ENCODE measurements at regions not wholly inside any gene's neighbourhood (a gene's known extent, or its start where the extent isn't known, plus 50 kb on each side); places are given as distances from the start of the nearest gene placed in this dataset.
A peak's percentile ranks its signal among the peaks of the same experiment; 100 is the strongest.

GRCh38 chr10:63930584-63930983 is 409.4 kb downstream of the REEP3 start:
- Histone ChIP-seq H3K9me3 (ENCODE audit: low read length) (no peaks in the 10 kb centered on the region), H3K9ac (ENCODE audit: insufficient read depth, low read depth, low read length) (no peak overlapping the region), H3K79me2 (ENCODE audit: insufficient read depth, low read length) (no peaks in the 10 kb centered on the region), H3K4me1 (ENCODE audit: insufficient read depth, low read length) (no peaks in the 10 kb centered on the region), H3K27ac (ENCODE audit: extremely low read length, insufficient read depth, low read length) (no peak overlapping the region), H2AFZ (ENCODE audit: low read length) (no peak overlapping the region), H3K36me3 (replicated peaks in 1 of 2; ENCODE audit: control insufficient read depth in 1 of 2, insufficient read depth in 2 of 2, low read length in 2 of 2) (no peaks in the 10 kb centered on the region), H4K20me1 (ENCODE audit: insufficient read depth, low read length) (no peaks in the 10 kb centered on the region), H3K4me3 (replicated peaks in 1 of 3; ENCODE audit: insufficient read depth in 1 of 3, low read depth in 2 of 3, low read length in 3 of 3) (no peak overlapping the region), H3K27me3 (ENCODE audit: control insufficient read depth in 1 of 2, insufficient read depth in 2 of 2, low read length in 2 of 2) (no peaks in the 10 kb centered on the region), H3K4me2 (ENCODE audit: low read depth, low read length) (no peak overlapping the region)
- no peak for TF ChIP-seq FOXA1 (IDR thresholded peaks at IDR 0.05)
- no peak for TF ChIP-seq FOXA1 (CRISPR knock-in tag; IDR thresholded peaks at IDR 0.05)
- no peak for TF ChIP-seq EP300 (IDR thresholded peaks at IDR 0.05; ENCODE audit: low read depth in 2 of 2, low read length in 2 of 2)
- TF ChIP-seq EP300 (CRISPR knock-in tag; IDR thresholded peaks at IDR 0.05; ENCODE audit: borderline replicate concordance): no peak
- ATAC-seq (no peak), DNase-seq (ENCODE audit: low spot score) (no peak), FAIRE-seq (no peak)
- intact Hi-C loops (cut with micrococcal nuclease; ENCODE audit: unreplicated experiment): no loop called here
- CTCF ChIA-PET (ENCODE audit: low intra/inter-chr PET ratio, low total read pairs): no interaction called here
- in situ Hi-C loops (cut with HindIII; ENCODE audit: extremely low pct_ligation_motif_present, low pct_unique_long_range_greater_than_20kb): no loop called here
- POLR2A ChIA-PET: no interaction called here
- WGBS (ENCODE audit: low lambda C conversion rate): 30% methylated on average over 4 of the region's 4 CpGs
- no TSS peak for BruUV-seq (replicated peaks)

GRCh38 chr10:63935705-63936104 is 414.5 kb downstream of the REEP3 start:
- no peak overlapping the region for H3K4me2 ChIP-seq (ENCODE audit: low read depth, low read length)
- H3K9me3 ChIP-seq (ENCODE audit: low read length): no peaks in the 10 kb centered on the region
- ChIA-PET CTCF (ENCODE audit: low intra/inter-chr PET ratio, low total read pairs) (interaction anchor here (0.7 kb wide), 1 partner anchor 63 kb away, joined by 3 read pairs; no protein-coding TSS in a partner anchor), POLR2A (no interaction called here)
- 29% methylated on average over 2 of the region's 2 CpGs for WGBS (ENCODE audit: low lambda C conversion rate)
- H3K9ac ChIP-seq (ENCODE audit: insufficient read depth, low read depth, low read length): no peak overlapping the region
- no peaks in the 10 kb centered on the region for H4K20me1 ChIP-seq (ENCODE audit: insufficient read depth, low read length)
- no peaks in the 10 kb centered on the region for H3K79me2 ChIP-seq (ENCODE audit: insufficient read depth, low read length)
- H3K27ac ChIP-seq (ENCODE audit: extremely low read length, insufficient read depth, low read length): no peak overlapping the region
- no peaks in the 10 kb centered on the region for H3K36me3 ChIP-seq (replicated peaks in 1 of 2; ENCODE audit: control insufficient read depth in 1 of 2, insufficient read depth in 2 of 2, low read length in 2 of 2)
- no peaks in the 10 kb centered on the region for H3K4me1 ChIP-seq (ENCODE audit: insufficient read depth, low read length)
- FAIRE-seq (no peak), DNase-seq (ENCODE audit: low spot score) (no peak), ATAC-seq (no peak)
- H2AFZ ChIP-seq (ENCODE audit: low read length): no peak overlapping the region
- H3K27me3 ChIP-seq (ENCODE audit: control insufficient read depth in 1 of 2, insufficient read depth in 2 of 2, low read length in 2 of 2): no peaks in the 10 kb centered on the region
- TF ChIP-seq CTCF (CRISPR knock-in tag; IDR thresholded peaks at IDR 0.05): 0 out of 2 replicates have a peak, but pooled peaks have one; percentile 26
- TF ChIP-seq STAT6 (CRISPR knock-in tag; IDR thresholded peaks at IDR 0.05; ENCODE audit: borderline replicate concordance): no peak
- BruUV-seq (replicated peaks): no TSS peak
- no peak overlapping the region for H3K4me3 ChIP-seq (replicated peaks in 1 of 3; ENCODE audit: insufficient read depth in 1 of 3, low read depth in 2 of 3, low read length in 3 of 3)
- intact Hi-C loops (cut with micrococcal nuclease; ENCODE audit: unreplicated experiment): no loop called here
- in situ Hi-C loops (cut with HindIII; ENCODE audit: extremely low pct_ligation_motif_present, low pct_unique_long_range_greater_than_20kb): no loop called here

Measured in HepG2 (cell line).